Endothelial cell of umbilical vein (primary cell): ENCODE measurements at regions not wholly inside any gene's neighbourhood (a gene's known extent, or its start where the extent isn't known, plus 50 kb on each side); places are given as distances from the start of the nearest gene placed in this dataset.

Experiments
- POLR2A ChIP-seq: IDR thresholded peaks from 2 replicates; pipeline ENCODE4 v1.6.1; 2012; ENCODE audit warnings: low read depth, mild to moderate bottlenecking, control low read depth, low read length
- TF ChIP-seq, protein P1 (sequence below), 2 donors: IDR thresholded peaks; 1 replicate in 1 of 2; 2 replicates in 1 of 2; pipeline ENCODE4 v1.5.1; 2011; ENCODE audit warnings: low read length in 2 of 2, mild to moderate bottlenecking in 2 of 2, moderate library complexity in 2 of 2, control low read depth in 1 of 2, inconsistent platforms in 1 of 2, low read depth in 1 of 2; ENCODE audit not compliant: insufficient read depth in 1 of 2; ENCODE audit errors: extremely low read depth in 1 of 2

GRCh38 chr3:117520582-117520981, 811.0 kb downstream of the TUSC7 start:
- TF ChIP-seq, protein P1, sequence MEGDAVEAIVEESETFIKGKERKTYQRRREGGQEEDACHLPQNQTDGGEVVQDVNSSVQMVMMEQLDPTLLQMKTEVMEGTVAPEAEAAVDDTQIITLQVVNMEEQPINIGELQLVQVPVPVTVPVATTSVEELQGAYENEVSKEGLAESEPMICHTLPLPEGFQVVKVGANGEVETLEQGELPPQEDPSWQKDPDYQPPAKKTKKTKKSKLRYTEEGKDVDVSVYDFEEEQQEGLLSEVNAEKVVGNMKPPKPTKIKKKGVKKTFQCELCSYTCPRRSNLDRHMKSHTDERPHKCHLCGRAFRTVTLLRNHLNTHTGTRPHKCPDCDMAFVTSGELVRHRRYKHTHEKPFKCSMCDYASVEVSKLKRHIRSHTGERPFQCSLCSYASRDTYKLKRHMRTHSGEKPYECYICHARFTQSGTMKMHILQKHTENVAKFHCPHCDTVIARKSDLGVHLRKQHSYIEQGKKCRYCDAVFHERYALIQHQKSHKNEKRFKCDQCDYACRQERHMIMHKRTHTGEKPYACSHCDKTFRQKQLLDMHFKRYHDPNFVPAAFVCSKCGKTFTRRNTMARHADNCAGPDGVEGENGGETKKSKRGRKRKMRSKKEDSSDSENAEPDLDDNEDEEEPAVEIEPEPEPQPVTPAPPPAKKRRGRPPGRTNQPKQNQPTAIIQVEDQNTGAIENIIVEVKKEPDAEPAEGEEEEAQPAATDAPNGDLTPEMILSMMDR (IDR thresholded peaks at IDR 0.05; ENCODE audit: extremely low read depth in 1 of 2, insufficient read depth in 1 of 2, low read depth in 1 of 2, low read length in 2 of 2), result no peak
- TF ChIP-seq POLR2A, result no peak
